Trophoblast cell (in vitro differentiated cells and primary cell): ENCODE measurements at regions not wholly inside any gene's neighbourhood (a gene's known extent, or its start where the extent isn't known, plus 50 kb on each side); places are given as distances from the start of the nearest gene placed in this dataset.

ENCODE experiments used
- DNase-seq, 2 donors: peaks; one replicate each; pipeline ENCODE4 v3.0.0-alpha.2; 2016
- H2AFZ ChIP-seq: 2 replicates; pipeline ENCODE4 v1.6.1; 2013; ENCODE audit warnings: low read length, moderate library complexity, mild to moderate bottlenecking; ENCODE audit not compliant: insufficient read depth, poor library complexity
- H2AK5ac ChIP-seq: 2 replicates; pipeline ENCODE4 v1.6.1; 2013; ENCODE audit warnings: mild to moderate bottlenecking, low read length
- H2BK120ac ChIP-seq: 2 replicates; pipeline ENCODE4 v1.6.1; 2013; ENCODE audit warnings: low read length, mild to moderate bottlenecking, moderate library complexity; ENCODE audit not compliant: insufficient read depth, poor library complexity
- H2BK12ac ChIP-seq: 2 replicates; pipeline ENCODE4 v1.6.1; 2013; ENCODE audit warnings: mild to moderate bottlenecking, low read length, moderate library complexity
- H2BK5ac ChIP-seq: 2 replicates; pipeline ENCODE4 v1.6.1; 2013; ENCODE audit warnings: low read length, low read depth, moderate library complexity, mild to moderate bottlenecking; ENCODE audit not compliant: poor library complexity
- H3K14ac ChIP-seq: 2 replicates; pipeline ENCODE4 v1.6.1; 2013; ENCODE audit warnings: mild to moderate bottlenecking, low read length
- H3K18ac ChIP-seq: 2 replicates; pipeline ENCODE4 v1.6.1; 2013; ENCODE audit warnings: mild to moderate bottlenecking, low read length
- H3K23ac ChIP-seq: 2 replicates; pipeline ENCODE4 v1.6.1; 2013; ENCODE audit warnings: low read length
- H3K27ac ChIP-seq: 2 replicates; pipeline ENCODE4 v1.5.1; 2013; ENCODE audit warnings: low read depth, mild to moderate bottlenecking, inconsistent platforms, low read length, moderate library complexity
- H3K27me3 ChIP-seq: 2 replicates; pipeline ENCODE4 v1.6.1; 2013; ENCODE audit warnings: inconsistent platforms, mild to moderate bottlenecking, low read length, moderate library complexity; ENCODE audit not compliant: insufficient read depth
- H3K36me3 ChIP-seq, 2 experiments: 1 replicate in 1 of 2; 2 replicates in 1 of 2; pipeline ENCODE4 v1.6.1; 2013; ENCODE audit warnings: low read length in 2 of 2, mild to moderate bottlenecking in 2 of 2, moderate library complexity in 1 of 2; ENCODE audit not compliant: insufficient read depth in 2 of 2, control insufficient read depth in 1 of 2
- H3K4ac ChIP-seq: 2 replicates; pipeline ENCODE4 v1.6.1; 2013; ENCODE audit warnings: low read depth, mild to moderate bottlenecking, low read length, moderate library complexity
- H3K4me1 ChIP-seq, 2 experiments: 1 replicate in 1 of 2; 2 replicates in 1 of 2; pipeline ENCODE4 v1.6.1; 2013; ENCODE audit warnings: low read length in 2 of 2, mild to moderate bottlenecking in 2 of 2, moderate library complexity in 1 of 2; ENCODE audit not compliant: insufficient read depth in 2 of 2, control insufficient read depth in 1 of 2
- H3K4me2 ChIP-seq: 2 replicates; pipeline ENCODE4 v1.6.1; 2013; ENCODE audit warnings: inconsistent platforms, mild to moderate bottlenecking, low read length, moderate library complexity
- H3K4me3 ChIP-seq: 2 replicates; pipeline ENCODE4 v1.5.1; 2013; ENCODE audit warnings: mild to moderate bottlenecking, low read depth, low read length, inconsistent platforms
- H3K79me1 ChIP-seq: one replicate; pipeline ENCODE4 v1.6.1; 2013; ENCODE audit warnings: low read length
- H3K79me2 ChIP-seq: 2 replicates; pipeline ENCODE4 v1.6.1; 2013; ENCODE audit warnings: low read length, mild to moderate bottlenecking; ENCODE audit not compliant: control insufficient read depth, insufficient read depth, poor library complexity
- H3K9ac ChIP-seq: 2 replicates; pipeline ENCODE4 v1.6.1; 2013; ENCODE audit warnings: mild to moderate bottlenecking, low read length
- H3K9me3 ChIP-seq: 2 replicates; pipeline ENCODE4 v1.6.1; 2013; ENCODE audit warnings: low read depth, mild to moderate bottlenecking, control low read depth, inconsistent platforms, low read length; ENCODE audit not compliant: insufficient read depth
- H4K12ac ChIP-seq: 2 replicates; pipeline ENCODE4 v1.6.1; 2013; ENCODE audit warnings: low read depth, mild to moderate bottlenecking, low read length, moderate library complexity
- H4K8ac ChIP-seq: 2 replicates; pipeline ENCODE4 v1.6.1; 2013; ENCODE audit warnings: low read depth, mild to moderate bottlenecking, low read length, moderate library complexity
- H4K91ac ChIP-seq: one replicate; pipeline ENCODE4 v1.6.1; 2013; ENCODE audit warnings: low read depth, mild to moderate bottlenecking, low read length, moderate library complexity
- WGBS: extraction: QIAGEN DNeasy Blood & Tissue Kit; methylation state at CpG from one replicate; pipeline ENCODE4 v1.1.7; 2013; ENCODE audit warnings: missing lambda C conversion rate; ENCODE audit not compliant: insufficient read length, insufficient coverage; ENCODE audit errors: extremely low coverage; 5-methylcytosine and 5-hydroxymethylcytosine counted together

GRCh38 chr10:4181621-4182049 is 396.6 kb upstream of the KLF6 start:
- Histone ChIP-seq H3K4me3 (no peak overlapping the region), H3K14ac (no peak overlapping the region), H3K9me3 (peaks cover 2% of the 10 kb centered on the region), H2AK5ac (no peak overlapping the region), H3K27me3 (no peaks in the 10 kb centered on the region), H2AFZ (no peak overlapping the region), H2BK5ac (no peak overlapping the region), H3K4me2 (no peak overlapping the region), H3K9ac (no peak overlapping the region), H3K79me1 (peaks cover 3% of the 10 kb centered on the region), H4K8ac (no peak overlapping the region), H4K91ac (no peak overlapping the region), H3K36me3 (no peaks in the 10 kb centered on the region), H4K12ac (no peak overlapping the region), H3K79me2 (no peaks in the 10 kb centered on the region), H3K23ac (no peak overlapping the region), H3K4ac (no peak overlapping the region), H3K4me1 (no peaks in the 10 kb centered on the region), H2BK12ac (no peak overlapping the region), H3K27ac (no peak overlapping the region), H2BK120ac (no peak overlapping the region), H3K18ac (no peak overlapping the region)
- DNase-seq = no peak
- WGBS = no CpG with 5 or more reads among the region's 2 CpGs

- WGBS = no CpG with 5 or more reads among the region's 9 CpGs
- Histone ChIP-seq H3K4me3 (no peak overlapping the region), H3K4ac (no peak overlapping the region), H3K36me3 (no peaks in the 10 kb centered on the region), H3K27me3 (no peaks in the 10 kb centered on the region), H2AFZ (no peak overlapping the region), H3K9me3 (peaks cover 2% of the 10 kb centered on the region), H2AK5ac (no peak overlapping the region), H4K91ac (no peak overlapping the region), H2BK12ac (no peak overlapping the region), H3K79me2 (no peaks in the 10 kb centered on the region), H3K18ac (no peak overlapping the region), H3K4me1 (no peaks in the 10 kb centered on the region), H3K9ac (no peak overlapping the region), H4K8ac (no peak overlapping the region), H3K14ac (no peak overlapping the region), H3K23ac (no peak overlapping the region), H3K27ac (no peak overlapping the region), H2BK5ac (no peak overlapping the region), H4K12ac (no peak overlapping the region), H3K4me2 (no peak overlapping the region), H3K79me1 (peaks cover 3% of the 10 kb centered on the region), H2BK120ac (no peak overlapping the region)
- peak in 1 of 2 donors; percentile 66 for DNase-seq
Measured at GRCh38 chr10:4181081-4181480, 396.1 kb upstream of the KLF6 start.

- no peak overlapping the region for H2BK120ac ChIP-seq
- no CpG with 5 or more reads among the region's 3 CpGs for WGBS
Measured at GRCh38 chr10:4177791-4178190, 392.8 kb upstream of the KLF6 start.

GRCh38 chr10:4176500-4177281 is 391.7 kb upstream of the KLF6 start:
- no peak overlapping the region for H3K4me2 ChIP-seq
- H2BK12ac ChIP-seq = no peak overlapping the region
- H3K4me1 ChIP-seq = no peaks in the 10 kb centered on the region
- H2AK5ac ChIP-seq = no peak overlapping the region
- H4K8ac ChIP-seq = no peak overlapping the region
- H3K27me3 ChIP-seq = no peaks in the 10 kb centered on the region
- H3K36me3 ChIP-seq = no peaks in the 10 kb centered on the region
- no CpG with 5 or more reads among the region's 5 CpGs for WGBS
- peaks cover 5% of the 10 kb centered on the region for H3K79me1 ChIP-seq
- no peak overlapping the region for H4K12ac ChIP-seq
- no peak overlapping the region for H3K4ac ChIP-seq
- no peak overlapping the region for H2BK120ac ChIP-seq
- DNase-seq = no peak
- H3K27ac ChIP-seq = no peak overlapping the region
- H3K79me2 ChIP-seq = no peaks in the 10 kb centered on the region
- H3K23ac ChIP-seq = peak overlapping the region; percentile 40
- H3K9ac ChIP-seq = no peak overlapping the region
- H3K4me3 ChIP-seq = no peak overlapping the region
- peaks cover 2% of the 10 kb centered on the region for H3K9me3 ChIP-seq
- no peak overlapping the region for H3K18ac ChIP-seq
- H4K91ac ChIP-seq = no peak overlapping the region
- no peak overlapping the region for H2AFZ ChIP-seq
- H2BK5ac ChIP-seq = no peak overlapping the region
- H3K14ac ChIP-seq = no peak overlapping the region

More at GRCh38 chr10:4177791-4178190, 392.8 kb upstream of the KLF6 start:
- Histone ChIP-seq H3K4me2 (no peak overlapping the region), H2AK5ac (no peak overlapping the region), H3K14ac (no peak overlapping the region), H3K79me2 (no peaks in the 10 kb centered on the region), H4K8ac (no peak overlapping the region), H3K4me3 (no peak overlapping the region), H3K79me1 (peaks cover 5% of the 10 kb centered on the region), H3K18ac (no peak overlapping the region), H2AFZ (no peak overlapping the region), H3K27ac (no peak overlapping the region), H3K9ac (no peak overlapping the region), H3K4ac (no peak overlapping the region), H4K12ac (no peak overlapping the region), H3K9me3 (peaks cover 2% of the 10 kb centered on the region), H2BK12ac (no peak overlapping the region), H3K4me1 (no peaks in the 10 kb centered on the region), H4K91ac (no peak overlapping the region), H3K27me3 (no peaks in the 10 kb centered on the region), H3K36me3 (no peaks in the 10 kb centered on the region), H3K23ac (no peak overlapping the region), H2BK5ac (no peak overlapping the region)
- no peak for DNase-seq
